ENCODE measurements at regions not wholly inside any gene's neighbourhood (a gene's known extent, or its start where the extent isn't known, plus 50 kb on each side); places are given as distances from the start of the nearest gene placed in this dataset.

- CTCF ChIA-PET = interaction anchor here (0.6 to 5.2 kb wide), 2 partner anchors 97 to 105 kb away, joined by 5 to 46 read pairs; no protein-coding TSS in a partner anchor
- no peak for TF ChIP-seq CTCF (IDR thresholded peaks at IDR 0.05; ENCODE audit: low read depth, low read length)
- Histone ChIP-seq H3K4me3 (ENCODE audit: low read depth, low read length) (no peak overlapping the region), H3K9me3 (ENCODE audit: control insufficient read depth, insufficient read depth, low read length) (no peaks in the 10 kb centered on the region), H3K27me3 (ENCODE audit: control insufficient read depth, insufficient read depth, low read length) (peaks cover 17% of the 10 kb centered on the region), H3K27ac (ENCODE audit: low read depth, low read length) (no peak overlapping the region)
- POLR2A ChIA-PET = no interaction called here
- no peak for DNase-seq (ENCODE audit: low read depth, low spot score)
Measured at GRCh38 chr22:22952531-22953280, 65.1 kb downstream of the IGLL5 start.

GRCh38 chr22:22953791-22954190 lies 66.2 kb downstream of the IGLL5 start:
- Histone ChIP-seq H3K9me3 (ENCODE audit: control insufficient read depth, insufficient read depth, low read length) (no peaks in the 10 kb centered on the region), H3K27ac (ENCODE audit: low read depth, low read length) (no peak overlapping the region), H3K27me3 (ENCODE audit: control insufficient read depth, insufficient read depth, low read length) (peaks cover 18% of the 10 kb centered on the region), H3K4me3 (ENCODE audit: low read depth, low read length) (no peak overlapping the region)
- DNase-seq (ENCODE audit: low read depth, low spot score) = no peak
- POLR2A ChIA-PET = no interaction called here
- no peak for TF ChIP-seq CTCF (IDR thresholded peaks at IDR 0.05; ENCODE audit: low read depth, low read length)
- CTCF ChIA-PET = interaction anchor here (1.3 to 8.4 kb wide), 4 partner anchors 13 to 489 kb away, joined by 3 to 304 read pairs (median 42); no protein-coding TSS in a partner anchor

GRCh38 chr22:22954656-22955055 lies 67.0 kb downstream of the IGLL5 start:
- DNase-seq (ENCODE audit: low read depth, low spot score) = no peak
- CTCF ChIA-PET = interaction anchor here (0.6 to 8.4 kb wide), 13 partner anchors 11 to 490 kb away, joined by 3 to 304 read pairs (median 4); partner anchors contain the start of gene RSPH14

GRCh38 chr22:22955276-22955798 lies 67.7 kb downstream of the IGLL5 start:
- H3K9me3 ChIP-seq (ENCODE audit: control insufficient read depth, insufficient read depth, low read length) = no peaks in the 10 kb centered on the region
- POLR2A ChIA-PET = no interaction called here
- CTCF ChIA-PET = interaction anchor here (0.6 to 8.4 kb wide), 15 partner anchors 9 to 490 kb away, joined by 3 to 304 read pairs (median 4); partner anchors contain the start of gene RSPH14

More at GRCh38 chr22:22954656-22955055, 67.0 kb downstream of the IGLL5 start:
- TF ChIP-seq CTCF (IDR thresholded peaks at IDR 0.05; ENCODE audit: low read depth, low read length) = peak; percentile 14; the same call in 1 of the 2 replicates
- POLR2A ChIA-PET = interaction anchor here (0.6 kb wide), 1 partner anchor 368 kb away, joined by 5 read pairs; no protein-coding TSS in a partner anchor
- H3K9me3 ChIP-seq (ENCODE audit: control insufficient read depth, insufficient read depth, low read length) = no peaks in the 10 kb centered on the region
- H3K4me3 ChIP-seq (ENCODE audit: low read depth, low read length) = no peak overlapping the region
- H3K27me3 ChIP-seq (ENCODE audit: control insufficient read depth, insufficient read depth, low read length) = peaks cover 18% of the 10 kb centered on the region
- H3K27ac ChIP-seq (ENCODE audit: low read depth, low read length) = no peak overlapping the region

More at GRCh38 chr22:22955276-22955798, 67.7 kb downstream of the IGLL5 start:
- Histone ChIP-seq H3K4me3 (ENCODE audit: low read depth, low read length) (no peak overlapping the region), H3K27me3 (ENCODE audit: control insufficient read depth, insufficient read depth, low read length) (peaks cover 18% of the 10 kb centered on the region), H3K27ac (ENCODE audit: low read depth, low read length) (no peak overlapping the region)
- no peak for DNase-seq (ENCODE audit: low read depth, low spot score)
- no peak for TF ChIP-seq CTCF (IDR thresholded peaks at IDR 0.05; ENCODE audit: low read depth, low read length)
